ENCODE measurements at regions not wholly inside any gene's neighbourhood (a gene's known extent, or its start where the extent isn't known, plus 50 kb on each side); places are given as distances from the start of the nearest gene placed in this dataset.

DNA sequence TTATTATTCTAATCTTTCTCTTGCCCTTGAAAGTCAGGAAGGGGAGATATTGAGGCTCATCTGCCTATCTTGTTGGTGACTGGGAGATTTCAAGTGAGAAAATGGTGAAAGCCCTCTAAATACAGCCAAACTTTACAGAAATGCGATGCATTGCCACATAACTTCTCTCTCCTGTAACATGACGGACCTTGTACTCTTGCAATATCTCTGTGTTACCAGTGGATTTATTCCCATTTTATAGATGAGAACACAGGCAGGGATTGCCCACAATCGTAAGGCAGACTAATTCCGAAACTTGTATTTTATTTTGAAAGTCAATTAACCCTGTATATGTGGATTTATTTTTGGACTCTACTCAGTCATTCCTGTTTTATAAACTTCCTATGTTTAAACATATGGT lies 57.3 kb upstream of the MPP7 start:
- no peak for DNase-seq (ENCODE audit: low read depth, low spot score)
- H4K20me1 ChIP-seq (ENCODE audit: insufficient read depth), result no peaks in the 10 kb centered on the region
- no TSS peak for BruUV-seq (replicated peaks)
- no peaks in the 10 kb centered on the region for H3K9me2 ChIP-seq (ENCODE audit: insufficient read depth)
- H3K4me1 ChIP-seq (ENCODE audit: control insufficient read depth in 1 of 2, insufficient read depth in 2 of 2, low read length in 2 of 2), result peaks cover 0 to 6% of the 10 kb centered on the region in 2 experiments; a peak in 3 of 4 replicates
- ATAC-seq, result no peak
- ChIA-PET CTCF (no interaction called here), RAD21 (ENCODE audit: low non-redundant PET in 1 of 2, low total read pairs in 2 of 2, uncharacterized antibody in 2 of 2, unreplicated experiment in 2 of 2) (no interaction called here), POLR2A (no interaction called here)
- H2AFZ ChIP-seq (ENCODE audit: low read depth, low read length, poor library complexity, severe bottlenecking), result no peak overlapping the region
- H3K27me3 ChIP-seq (ENCODE audit: insufficient read depth, low read length), result no peaks in the 10 kb centered on the region
- H3K79me2 ChIP-seq (ENCODE audit: insufficient read depth, low read length), result no peaks in the 10 kb centered on the region
- intact Hi-C loops (cut with micrococcal nuclease), result no loop called here
- no peaks in the 10 kb centered on the region for H3K9me3 ChIP-seq (ENCODE audit: control insufficient read depth in 1 of 2, insufficient read depth in 1 of 2, low read depth in 1 of 2, low read length in 2 of 2)
- H3K27ac ChIP-seq (ENCODE audit: low read depth, low read length), result no peak overlapping the region
- TF ChIP-seq ELF1 (IDR thresholded peaks at IDR 0.05; ENCODE audit: borderline replicate concordance, low read depth) (no peak), SIN3A (IDR thresholded peaks at IDR 0.05; ENCODE audit: low read depth) (no peak), FOSL1 (IDR thresholded peaks at IDR 0.05; ENCODE audit: low read depth) (no peak), SRF (IDR thresholded peaks at IDR 0.05; ENCODE audit: low read depth) (no peak), TCF7L2 (IDR thresholded peaks at IDR 0.05; ENCODE audit: borderline replicate concordance, extremely low read depth, insufficient read depth, insufficient read length) (no peak), EZH2 (IDR thresholded peaks at IDR 0.05) (no peak), EZH2phosphoT487 (IDR thresholded peaks at IDR 0.05; ENCODE audit: borderline replicate concordance) (no peak), JUND (IDR thresholded peaks at IDR 0.05) (no peak), POLR2AphosphoS5 (IDR thresholded peaks at IDR 0.05; ENCODE audit: low read depth, low read length) (no peak), YY1 (IDR thresholded peaks at IDR 0.05; ENCODE audit: extremely low read depth, insufficient replicate concordance, low read depth, low read length) (no peak), CBX3 (IDR thresholded peaks at IDR 0.05; ENCODE audit: low read depth) (no peak), ZFX (IDR thresholded peaks at IDR 0.05) (no peak), POLR2A (IDR thresholded peaks at IDR 0.05; ENCODE audit: borderline replicate concordance, extremely low read depth, insufficient read depth, insufficient read length) (no peak), RAD21 (IDR thresholded peaks at IDR 0.05; ENCODE audit: low read depth) (no peak), EGR1 (IDR thresholded peaks at IDR 0.05; ENCODE audit: low read depth) (no peak)
- TF ChIP-seq, protein P1, sequence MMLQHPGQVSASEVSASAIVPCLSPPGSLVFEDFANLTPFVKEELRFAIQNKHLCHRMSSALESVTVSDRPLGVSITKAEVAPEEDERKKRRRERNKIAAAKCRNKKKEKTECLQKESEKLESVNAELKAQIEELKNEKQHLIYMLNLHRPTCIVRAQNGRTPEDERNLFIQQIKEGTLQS (IDR thresholded peaks at IDR 0.05), result no peak
- TF ChIP-seq, protein P2, sequence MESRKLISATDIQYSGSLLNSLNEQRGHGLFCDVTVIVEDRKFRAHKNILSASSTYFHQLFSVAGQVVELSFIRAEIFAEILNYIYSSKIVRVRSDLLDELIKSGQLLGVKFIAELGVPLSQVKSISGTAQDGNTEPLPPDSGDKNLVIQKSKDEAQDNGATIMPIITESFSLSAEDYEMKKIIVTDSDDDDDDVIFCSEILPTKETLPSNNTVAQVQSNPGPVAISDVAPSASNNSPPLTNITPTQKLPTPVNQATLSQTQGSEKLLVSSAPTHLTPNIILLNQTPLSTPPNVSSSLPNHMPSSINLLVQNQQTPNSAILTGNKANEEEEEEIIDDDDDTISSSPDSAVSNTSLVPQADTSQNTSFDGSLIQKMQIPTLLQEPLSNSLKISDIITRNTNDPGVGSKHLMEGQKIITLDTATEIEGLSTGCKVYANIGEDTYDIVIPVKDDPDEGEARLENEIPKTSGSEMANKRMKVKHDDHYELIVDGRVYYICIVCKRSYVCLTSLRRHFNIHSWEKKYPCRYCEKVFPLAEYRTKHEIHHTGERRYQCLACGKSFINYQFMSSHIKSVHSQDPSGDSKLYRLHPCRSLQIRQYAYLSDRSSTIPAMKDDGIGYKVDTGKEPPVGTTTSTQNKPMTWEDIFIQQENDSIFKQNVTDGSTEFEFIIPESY (IDR thresholded peaks at IDR 0.05; ENCODE audit: extremely low read depth, insufficient replicate concordance, low read length), result no peak
- TF ChIP-seq, protein P3, sequence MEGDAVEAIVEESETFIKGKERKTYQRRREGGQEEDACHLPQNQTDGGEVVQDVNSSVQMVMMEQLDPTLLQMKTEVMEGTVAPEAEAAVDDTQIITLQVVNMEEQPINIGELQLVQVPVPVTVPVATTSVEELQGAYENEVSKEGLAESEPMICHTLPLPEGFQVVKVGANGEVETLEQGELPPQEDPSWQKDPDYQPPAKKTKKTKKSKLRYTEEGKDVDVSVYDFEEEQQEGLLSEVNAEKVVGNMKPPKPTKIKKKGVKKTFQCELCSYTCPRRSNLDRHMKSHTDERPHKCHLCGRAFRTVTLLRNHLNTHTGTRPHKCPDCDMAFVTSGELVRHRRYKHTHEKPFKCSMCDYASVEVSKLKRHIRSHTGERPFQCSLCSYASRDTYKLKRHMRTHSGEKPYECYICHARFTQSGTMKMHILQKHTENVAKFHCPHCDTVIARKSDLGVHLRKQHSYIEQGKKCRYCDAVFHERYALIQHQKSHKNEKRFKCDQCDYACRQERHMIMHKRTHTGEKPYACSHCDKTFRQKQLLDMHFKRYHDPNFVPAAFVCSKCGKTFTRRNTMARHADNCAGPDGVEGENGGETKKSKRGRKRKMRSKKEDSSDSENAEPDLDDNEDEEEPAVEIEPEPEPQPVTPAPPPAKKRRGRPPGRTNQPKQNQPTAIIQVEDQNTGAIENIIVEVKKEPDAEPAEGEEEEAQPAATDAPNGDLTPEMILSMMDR (IDR thresholded peaks at IDR 0.05 in 2 of 3, conservative IDR thresholded peaks at IDR 0.05 in 1 of 3; ENCODE audit: borderline replicate concordance in 1 of 3, insufficient read depth in 1 of 3, low read depth in 2 of 3, low read length in 2 of 3), result no peak
- TF ChIP-seq, protein P4, sequence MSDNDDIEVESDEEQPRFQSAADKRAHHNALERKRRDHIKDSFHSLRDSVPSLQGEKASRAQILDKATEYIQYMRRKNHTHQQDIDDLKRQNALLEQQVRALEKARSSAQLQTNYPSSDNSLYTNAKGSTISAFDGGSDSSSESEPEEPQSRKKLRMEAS (IDR thresholded peaks at IDR 0.05), result no peak
- TF ChIP-seq, protein P5, sequence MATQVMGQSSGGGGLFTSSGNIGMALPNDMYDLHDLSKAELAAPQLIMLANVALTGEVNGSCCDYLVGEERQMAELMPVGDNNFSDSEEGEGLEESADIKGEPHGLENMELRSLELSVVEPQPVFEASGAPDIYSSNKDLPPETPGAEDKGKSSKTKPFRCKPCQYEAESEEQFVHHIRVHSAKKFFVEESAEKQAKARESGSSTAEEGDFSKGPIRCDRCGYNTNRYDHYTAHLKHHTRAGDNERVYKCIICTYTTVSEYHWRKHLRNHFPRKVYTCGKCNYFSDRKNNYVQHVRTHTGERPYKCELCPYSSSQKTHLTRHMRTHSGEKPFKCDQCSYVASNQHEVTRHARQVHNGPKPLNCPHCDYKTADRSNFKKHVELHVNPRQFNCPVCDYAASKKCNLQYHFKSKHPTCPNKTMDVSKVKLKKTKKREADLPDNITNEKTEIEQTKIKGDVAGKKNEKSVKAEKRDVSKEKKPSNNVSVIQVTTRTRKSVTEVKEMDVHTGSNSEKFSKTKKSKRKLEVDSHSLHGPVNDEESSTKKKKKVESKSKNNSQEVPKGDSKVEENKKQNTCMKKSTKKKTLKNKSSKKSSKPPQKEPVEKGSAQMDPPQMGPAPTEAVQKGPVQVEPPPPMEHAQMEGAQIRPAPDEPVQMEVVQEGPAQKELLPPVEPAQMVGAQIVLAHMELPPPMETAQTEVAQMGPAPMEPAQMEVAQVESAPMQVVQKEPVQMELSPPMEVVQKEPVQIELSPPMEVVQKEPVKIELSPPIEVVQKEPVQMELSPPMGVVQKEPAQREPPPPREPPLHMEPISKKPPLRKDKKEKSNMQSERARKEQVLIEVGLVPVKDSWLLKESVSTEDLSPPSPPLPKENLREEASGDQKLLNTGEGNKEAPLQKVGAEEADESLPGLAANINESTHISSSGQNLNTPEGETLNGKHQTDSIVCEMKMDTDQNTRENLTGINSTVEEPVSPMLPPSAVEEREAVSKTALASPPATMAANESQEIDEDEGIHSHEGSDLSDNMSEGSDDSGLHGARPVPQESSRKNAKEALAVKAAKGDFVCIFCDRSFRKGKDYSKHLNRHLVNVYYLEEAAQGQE (IDR thresholded peaks at IDR 0.05; ENCODE audit: low read depth), result no peak
- no peak overlapping the region for H3K9ac ChIP-seq (ENCODE audit: low read length)
- no peak overlapping the region for H3K4me2 ChIP-seq (ENCODE audit: low read length)
- no peaks in the 10 kb centered on the region for H3K36me3 ChIP-seq (ENCODE audit: control insufficient read depth in 1 of 2, insufficient read depth in 2 of 2, low read length in 2 of 2)
- H3K4me3 ChIP-seq (replicated peaks in 1 of 2; ENCODE audit: low read depth in 1 of 2, low read length in 2 of 2), result no peak overlapping the region
